Pancreas (tissue), 10 donors: ENCODE measurements at regions not wholly inside any gene's neighbourhood (a gene's known extent, or its start where the extent isn't known, plus 50 kb on each side); places are given as distances from the start of the nearest gene placed in this dataset.

Experiments
- ATAC-seq, 4 donors: fragments of 200-7000 bp; cut with Tn5 transposase; one replicate each; pipeline versions ENCODE4 v1.8.0 to v1.9.1; 2020; ENCODE audit warnings: mild to moderate bottlenecking in 4 of 4, moderate library complexity in 4 of 4
- DNase-seq, 6 donors: peaks; one replicate each; pipeline ENCODE4 v3.0.0-alpha.2; 2020
- FAIRE-seq: peaks from 2 replicates; lab custom pipeline; 2012; peaks lifted over from hg19 to GRCh38; lab: Jason Lieb, UNC
- H3K27ac ChIP-seq, 4 donors: fragments of 200-600 bp; sonication (generic); 1 replicate in 3 of 4; 2 replicates in 1 of 4; pipeline versions ENCODE4 v1.5.0 to v1.8.0; 2020
- H3K27me3 ChIP-seq, 4 donors: fragments of 200-600 bp; one replicate each; pipeline ENCODE4 v1.8.0; 2021
- H3K36me3 ChIP-seq, 3 donors: fragments of 200-600 bp; sonication (generic) in 1 of 3; one replicate each; pipeline versions ENCODE4 v1.5.0 to v1.8.0; 2020 to 2021
- H3K4me1 ChIP-seq, 3 donors: fragments of 200-600 bp; one replicate each; pipeline ENCODE4 v1.8.0; 2021
- H3K4me3 ChIP-seq, 4 donors: fragments of 200-600 bp; sonication (generic) in 2 of 4; one replicate each; pipeline versions ENCODE4 v1.5.0 to v1.8.0; 2020 to 2021
- H3K9me3 ChIP-seq, 4 donors: fragments of 200-600 bp; one replicate each; pipeline ENCODE4 v1.8.0; 2021
- WGBS, 2 donors: extraction: QIAGEN DNeasy Blood & Tissue Kit; methylation state at CpG; one replicate each; pipeline ENCODE4 v1.1.7; 2013; 5-methylcytosine and 5-hydroxymethylcytosine counted together
- intact Hi-C, 3 donors: fragments of 100-400 bp; cut with DNase I; formaldehyde crosslinking; loops; one replicate each; pipeline versions ENCODE4 v1.11.1 to v1.14.2; 2022
- TF ChIP-seq, protein P1 (sequence below), 4 donors: fragments of 200-600 bp; sonication (generic) in 3 of 4; IDR thresholded peaks; one replicate each; pipeline versions ENCODE4 v1.5.0 to v1.8.0; 2021; ENCODE audit warnings: antibody characterized with exemption in 4 of 4
- donor health status: healthy with polysubstance abuse.
- donor health status: DM: no; HTN: no; CAD: no; lungs with moderate emphysema.
- donor health status: DM: no; HTN: no; CAD: no.
- donor health status: control.
- donor health status: control.
- donor health status: Bipolar disorder and iron deficiency.
- donor health status: DM: yes; HTN: yes; CAD: no.
- donor health status: DM: no; HTN: no; CAD: no.
- donor health status: DM: no; HTN: no; CAD: no.
- donor health status: DM: yes; HTN: yes; CAD: no.

GRCh38 chr10:29880856-29881255, 178.5 kb downstream of the JCAD start:
- Histone ChIP-seq H3K9me3 (no peaks in the 10 kb centered on the region), H3K27ac (no peak overlapping the region), H3K4me1 (no peaks in the 10 kb centered on the region), H3K4me3 (no peak overlapping the region), H3K36me3 (no peaks in the 10 kb centered on the region), H3K27me3 (no peaks in the 10 kb centered on the region)
- ATAC-seq: no peak
- WGBS, 2 donors: 77 to 87% methylated on average over 5 of the region's 5 CpGs
- FAIRE-seq: no peak
- no peak for DNase-seq
- TF ChIP-seq, protein P1, sequence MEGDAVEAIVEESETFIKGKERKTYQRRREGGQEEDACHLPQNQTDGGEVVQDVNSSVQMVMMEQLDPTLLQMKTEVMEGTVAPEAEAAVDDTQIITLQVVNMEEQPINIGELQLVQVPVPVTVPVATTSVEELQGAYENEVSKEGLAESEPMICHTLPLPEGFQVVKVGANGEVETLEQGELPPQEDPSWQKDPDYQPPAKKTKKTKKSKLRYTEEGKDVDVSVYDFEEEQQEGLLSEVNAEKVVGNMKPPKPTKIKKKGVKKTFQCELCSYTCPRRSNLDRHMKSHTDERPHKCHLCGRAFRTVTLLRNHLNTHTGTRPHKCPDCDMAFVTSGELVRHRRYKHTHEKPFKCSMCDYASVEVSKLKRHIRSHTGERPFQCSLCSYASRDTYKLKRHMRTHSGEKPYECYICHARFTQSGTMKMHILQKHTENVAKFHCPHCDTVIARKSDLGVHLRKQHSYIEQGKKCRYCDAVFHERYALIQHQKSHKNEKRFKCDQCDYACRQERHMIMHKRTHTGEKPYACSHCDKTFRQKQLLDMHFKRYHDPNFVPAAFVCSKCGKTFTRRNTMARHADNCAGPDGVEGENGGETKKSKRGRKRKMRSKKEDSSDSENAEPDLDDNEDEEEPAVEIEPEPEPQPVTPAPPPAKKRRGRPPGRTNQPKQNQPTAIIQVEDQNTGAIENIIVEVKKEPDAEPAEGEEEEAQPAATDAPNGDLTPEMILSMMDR (IDR thresholded peaks at IDR 0.05): no peak
- intact Hi-C loops: no loop called here

DNA sequence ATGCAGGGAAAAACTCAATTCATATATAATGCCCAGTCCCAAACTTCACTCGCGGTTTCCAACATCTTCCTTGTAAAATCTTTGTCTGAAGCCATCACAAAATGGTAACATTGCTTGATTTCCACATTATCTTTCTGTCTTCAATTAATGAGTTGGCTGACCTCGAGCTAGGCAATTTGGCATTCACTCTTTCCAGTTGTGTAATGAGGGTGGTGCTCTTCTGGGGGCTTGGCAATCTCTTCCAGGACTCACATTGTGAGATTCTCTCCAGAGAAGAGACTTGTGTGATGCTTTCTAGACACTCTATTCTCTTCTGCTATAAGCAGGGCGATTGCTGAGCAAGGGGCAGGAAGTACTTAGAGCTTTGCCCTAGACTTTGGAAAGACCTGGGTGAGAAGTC, 179.5 kb downstream of the JCAD start:
- intact Hi-C loops: no loop called here
- TF ChIP-seq, protein P1 (IDR thresholded peaks at IDR 0.05): no peak
- FAIRE-seq (no peak), ATAC-seq (no peak), DNase-seq (no peak)
- no peak overlapping the region for H3K4me3 ChIP-seq
- H3K4me1 ChIP-seq: no peaks in the 10 kb centered on the region
- 52 to 71% methylated on average over 4 of the region's 4 CpGs for WGBS, 2 donors
- H3K9me3 ChIP-seq: no peaks in the 10 kb centered on the region
- H3K27ac ChIP-seq: no peak overlapping the region
- no peaks in the 10 kb centered on the region for H3K27me3 ChIP-seq
- H3K36me3 ChIP-seq: no peaks in the 10 kb centered on the region

GRCh38 chr10:29878492-29878891, 180.9 kb downstream of the JCAD start:
- FAIRE-seq (no peak), ATAC-seq (peak in 1 of 4 donors; percentile 14), DNase-seq (no peak)
- WGBS, 2 donors: 75 to 77% methylated on average over 10 of the region's 10 CpGs
- TF ChIP-seq, protein P1 (IDR thresholded peaks at IDR 0.05): no peak
- H3K9me3 ChIP-seq: no peaks in the 10 kb centered on the region
- no peaks in the 10 kb centered on the region for H3K27me3 ChIP-seq
- no peaks in the 10 kb centered on the region for H3K36me3 ChIP-seq
- intact Hi-C loops: no loop called here
- peak overlapping the region in 2 of 4 donors; percentile 14 to 28 for H3K27ac ChIP-seq
- H3K4me1 ChIP-seq: no peaks in the 10 kb centered on the region
- H3K4me3 ChIP-seq: no peak overlapping the region

- ATAC-seq: peak in 2 of 4 donors; percentile 50 to 69
- DNase-seq: peak in 3 of 6 donors; percentile 22 to 31 (median 27)
- FAIRE-seq: no peak
- Histone ChIP-seq H3K9me3 (no peaks in the 10 kb centered on the region), H3K4me1 (no peaks in the 10 kb centered on the region), H3K36me3 (no peaks in the 10 kb centered on the region), H3K27me3 (no peaks in the 10 kb centered on the region), H3K27ac (peak overlapping the region in 2 of 4 donors; percentile 14 to 28), H3K4me3 (no peak overlapping the region)
- intact Hi-C loops: no loop called here
- TF ChIP-seq, protein P1 (IDR thresholded peaks at IDR 0.05): no peak
- WGBS, 2 donors: 63 to 74% methylated on average over 12 of the region's 12 CpGs
Measured at GRCh38 chr10:29877793-29878491, 181.4 kb downstream of the JCAD start.

GRCh38 chr10:29876008-29876555, 183.3 kb downstream of the JCAD start:
- no peak overlapping the region for H3K27ac ChIP-seq
- TF ChIP-seq, protein P1 (IDR thresholded peaks at IDR 0.05): no peak
- 74 to 81% methylated on average over 10 of the region's 10 CpGs for WGBS, 2 donors
- ATAC-seq (no peak), FAIRE-seq (no peak), DNase-seq (no peak)
- H3K4me3 ChIP-seq: no peak overlapping the region
- H3K27me3 ChIP-seq: no peaks in the 10 kb centered on the region
- intact Hi-C loops: no loop called here
- H3K9me3 ChIP-seq: no peaks in the 10 kb centered on the region
- H3K4me1 ChIP-seq: no peaks in the 10 kb centered on the region
- no peaks in the 10 kb centered on the region for H3K36me3 ChIP-seq
